ENCODE measurements at regions not wholly inside any gene's neighbourhood (a gene's known extent, or its start where the extent isn't known, plus 50 kb on each side); places are given as distances from the start of the nearest gene placed in this dataset.

DNA sequence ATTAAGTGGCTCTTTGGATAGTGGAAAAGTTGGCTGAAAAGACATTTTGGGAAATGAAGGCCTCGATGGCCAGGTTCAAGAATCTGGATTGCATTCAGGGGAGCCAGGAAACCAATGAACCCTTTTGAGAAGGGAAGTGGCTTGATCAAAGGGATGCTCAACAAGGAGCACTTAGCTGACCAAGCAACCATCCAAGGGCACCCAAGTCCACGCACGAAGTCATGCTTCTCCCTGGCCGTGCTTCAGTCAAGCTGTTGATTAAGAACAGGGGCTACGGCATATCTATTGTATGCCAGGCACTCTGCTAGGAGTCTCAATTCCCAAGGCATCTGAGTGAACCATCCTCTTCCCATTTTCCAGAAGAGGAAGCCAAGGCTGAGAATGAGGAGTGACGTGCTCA lies 185.8 kb upstream of the GLI2 start:
- Mint-ChIP-seq H3K4me1 (ENCODE audit: low read depth) (peaks cover 49% of the 10 kb centered on the region), H3K27me3 (ENCODE audit: low read depth) (peaks cover 12% of the 10 kb centered on the region), H3K9me3 (ENCODE audit: low read depth) (no peaks in the 10 kb centered on the region), H3K36me3 (ENCODE audit: low read depth) (no peaks in the 10 kb centered on the region), H3K4me3 (ENCODE audit: unreplicated experiment) (no peak overlapping the region), H3K27ac (ENCODE audit: unreplicated experiment) (no peak overlapping the region)
- DNase-seq (ENCODE audit: low spot score) = peak; percentile 39
- TF ChIP-seq, protein P1, sequence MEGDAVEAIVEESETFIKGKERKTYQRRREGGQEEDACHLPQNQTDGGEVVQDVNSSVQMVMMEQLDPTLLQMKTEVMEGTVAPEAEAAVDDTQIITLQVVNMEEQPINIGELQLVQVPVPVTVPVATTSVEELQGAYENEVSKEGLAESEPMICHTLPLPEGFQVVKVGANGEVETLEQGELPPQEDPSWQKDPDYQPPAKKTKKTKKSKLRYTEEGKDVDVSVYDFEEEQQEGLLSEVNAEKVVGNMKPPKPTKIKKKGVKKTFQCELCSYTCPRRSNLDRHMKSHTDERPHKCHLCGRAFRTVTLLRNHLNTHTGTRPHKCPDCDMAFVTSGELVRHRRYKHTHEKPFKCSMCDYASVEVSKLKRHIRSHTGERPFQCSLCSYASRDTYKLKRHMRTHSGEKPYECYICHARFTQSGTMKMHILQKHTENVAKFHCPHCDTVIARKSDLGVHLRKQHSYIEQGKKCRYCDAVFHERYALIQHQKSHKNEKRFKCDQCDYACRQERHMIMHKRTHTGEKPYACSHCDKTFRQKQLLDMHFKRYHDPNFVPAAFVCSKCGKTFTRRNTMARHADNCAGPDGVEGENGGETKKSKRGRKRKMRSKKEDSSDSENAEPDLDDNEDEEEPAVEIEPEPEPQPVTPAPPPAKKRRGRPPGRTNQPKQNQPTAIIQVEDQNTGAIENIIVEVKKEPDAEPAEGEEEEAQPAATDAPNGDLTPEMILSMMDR (IDR thresholded peaks at IDR 0.05) = no peak

DNA sequence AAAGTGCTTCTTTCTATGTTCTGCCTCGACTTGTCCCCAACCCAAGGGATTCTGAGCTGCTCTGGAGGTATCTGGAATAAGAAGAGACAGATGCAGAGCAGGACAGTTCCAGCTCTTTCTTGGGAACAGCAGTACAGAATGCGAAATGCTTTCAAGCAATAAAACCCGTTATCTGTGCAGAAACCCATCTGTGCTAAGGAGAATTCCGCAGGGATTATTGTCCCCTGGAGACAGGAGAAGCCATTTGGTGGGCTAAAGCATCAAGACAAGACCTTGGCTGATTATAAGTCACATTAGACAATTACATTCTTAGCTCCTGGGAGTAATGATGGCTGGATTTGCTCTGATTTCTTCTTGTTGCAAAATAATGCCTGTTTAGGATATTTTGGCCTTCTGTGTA lies 185.4 kb upstream of the GLI2 start:
- H3K4me3 Mint-ChIP-seq (ENCODE audit: unreplicated experiment) = no peak overlapping the region
- H3K27me3 Mint-ChIP-seq (ENCODE audit: low read depth) = peaks cover 12% of the 10 kb centered on the region
- no peak overlapping the region for H3K27ac Mint-ChIP-seq (ENCODE audit: unreplicated experiment)
- TF ChIP-seq, protein P1 (IDR thresholded peaks at IDR 0.05) = no peak
- H3K4me1 Mint-ChIP-seq (ENCODE audit: low read depth) = peaks cover 48% of the 10 kb centered on the region
- no peak for DNase-seq (ENCODE audit: low spot score)
- no peaks in the 10 kb centered on the region for H3K9me3 Mint-ChIP-seq (ENCODE audit: low read depth)
- no peaks in the 10 kb centered on the region for H3K36me3 Mint-ChIP-seq (ENCODE audit: low read depth)

DNA sequence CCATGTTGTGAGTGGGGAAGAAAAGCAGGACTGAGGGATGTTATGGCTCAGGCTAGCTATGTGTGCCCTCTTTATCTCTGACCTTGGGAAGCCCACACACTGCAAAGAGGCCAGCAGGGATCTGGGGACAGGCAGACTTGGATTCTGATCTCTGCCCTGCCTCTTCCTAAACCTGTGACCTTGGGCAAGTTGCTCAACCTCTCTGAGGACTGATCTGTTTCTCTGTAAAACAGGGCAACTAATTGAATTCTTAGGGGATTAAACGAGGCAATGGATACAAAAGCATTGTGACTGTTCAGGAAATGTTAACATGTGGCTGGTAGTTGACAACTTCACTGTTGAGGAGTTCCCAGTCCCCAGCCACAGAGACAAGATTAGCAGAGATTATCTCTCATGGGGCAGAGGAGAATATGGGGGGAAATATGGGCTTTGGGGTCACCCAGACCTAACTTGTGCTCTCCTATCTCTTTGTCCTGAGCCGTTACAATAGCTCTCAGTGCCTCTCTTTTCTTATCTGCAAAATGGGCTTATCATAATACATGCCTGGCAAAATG lies 184.7 kb upstream of the GLI2 start:
- no peak overlapping the region for H3K4me3 Mint-ChIP-seq (ENCODE audit: unreplicated experiment)
- peaks cover 41% of the 10 kb centered on the region for H3K4me1 Mint-ChIP-seq (ENCODE audit: low read depth)
- no peaks in the 10 kb centered on the region for H3K36me3 Mint-ChIP-seq (ENCODE audit: low read depth)
- TF ChIP-seq, protein P1 (IDR thresholded peaks at IDR 0.05) = no peak
- peak; percentile 20 for DNase-seq (ENCODE audit: low spot score)
- no peaks in the 10 kb centered on the region for H3K9me3 Mint-ChIP-seq (ENCODE audit: low read depth)
- H3K27ac Mint-ChIP-seq (ENCODE audit: unreplicated experiment) = no peak overlapping the region
- H3K27me3 Mint-ChIP-seq (ENCODE audit: low read depth) = peaks cover 12% of the 10 kb centered on the region

DNA sequence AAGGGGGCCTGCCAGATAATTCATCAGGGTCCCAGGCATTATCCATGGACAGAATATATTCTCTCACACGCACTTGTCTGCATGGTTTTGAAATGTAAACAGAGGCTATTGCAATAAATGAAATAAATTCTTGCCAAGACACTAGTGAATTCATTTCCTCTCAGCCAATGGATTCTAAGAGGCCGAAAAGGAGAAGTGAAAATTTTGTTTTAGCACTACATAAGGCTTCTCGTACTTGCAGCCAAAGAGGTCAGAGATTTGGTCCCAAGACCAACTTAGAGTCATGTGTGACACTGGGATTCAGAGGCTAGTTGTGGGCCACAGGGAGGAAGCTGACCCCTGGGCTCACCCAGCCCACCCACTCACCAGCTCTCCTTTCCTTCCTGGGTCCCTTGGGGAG lies 184.1 kb upstream of the GLI2 start:
- H3K9me3 Mint-ChIP-seq (ENCODE audit: low read depth) = no peaks in the 10 kb centered on the region
- H3K4me3 Mint-ChIP-seq (ENCODE audit: unreplicated experiment) = no peak overlapping the region
- no peaks in the 10 kb centered on the region for H3K36me3 Mint-ChIP-seq (ENCODE audit: low read depth)
- peaks cover 12% of the 10 kb centered on the region for H3K27me3 Mint-ChIP-seq (ENCODE audit: low read depth)
- no peak overlapping the region for H3K27ac Mint-ChIP-seq (ENCODE audit: unreplicated experiment)
- peaks cover 36% of the 10 kb centered on the region for H3K4me1 Mint-ChIP-seq (ENCODE audit: low read depth)
- peak; percentile 21 for DNase-seq (ENCODE audit: low spot score)
- TF ChIP-seq, protein P1 (IDR thresholded peaks at IDR 0.05) = no peak

DNA sequence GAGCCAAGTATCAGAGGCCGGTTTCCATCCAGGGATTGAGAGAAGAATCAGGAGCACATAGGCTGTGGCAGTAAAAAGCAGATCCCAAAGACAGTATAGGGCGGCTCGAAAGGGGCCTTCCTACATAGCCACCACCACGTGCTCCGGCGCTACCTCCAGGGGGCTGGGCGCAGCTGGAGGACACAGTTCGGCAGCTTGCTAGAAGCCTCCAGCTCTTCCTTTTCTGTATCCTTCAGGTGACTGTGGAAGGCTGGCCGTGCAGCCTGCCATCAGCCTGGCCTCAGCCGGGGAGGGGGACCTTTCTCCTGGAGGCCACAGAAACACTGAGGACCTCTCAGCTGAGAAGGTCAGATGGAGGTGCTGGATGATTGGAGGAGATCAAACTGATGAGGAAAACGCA lies 183.6 kb upstream of the GLI2 start:
- Mint-ChIP-seq H3K27me3 (ENCODE audit: low read depth) (peaks cover 12% of the 10 kb centered on the region), H3K4me3 (ENCODE audit: unreplicated experiment) (no peak overlapping the region), H3K9me3 (ENCODE audit: low read depth) (no peaks in the 10 kb centered on the region), H3K36me3 (ENCODE audit: low read depth) (no peaks in the 10 kb centered on the region), H3K4me1 (ENCODE audit: low read depth) (peaks cover 34% of the 10 kb centered on the region), H3K27ac (ENCODE audit: unreplicated experiment) (no peak overlapping the region)
- TF ChIP-seq, protein P1 (IDR thresholded peaks at IDR 0.05) = no peak
- DNase-seq (ENCODE audit: low spot score) = peak; percentile 80
